IMR-90 (cell line): ENCODE measurements at regions not wholly inside any gene's neighbourhood (a gene's known extent, or its start where the extent isn't known, plus 50 kb on each side); places are given as distances from the start of the nearest gene placed in this dataset.

ENCODE experiments used
- ATAC-seq: fragments of 200-7000 bp; cut with Tn5 transposase; 2 replicates; pipeline ENCODE4 v1.9.1; 2020; ENCODE audit warnings: low read depth, mild to moderate bottlenecking, moderate library complexity
- BruUV-seq: library from RNA; stranded (reverse); fragments of 400-500 nt; replicated peaks from 2 replicates; lab custom pipeline; 2021; lab: Mats Ljungman, UMichigan
- CTCF ChIA-PET: fragments of 300-600 bp; formaldehyde crosslinking; extraction: SDS; loops from one replicate; lab custom pipeline; 2021; ENCODE audit warnings: antibody characterized with exemption; lab: Yijun Ruan, JAX
- POLR2A ChIA-PET: fragments of 300-600 bp; sonication (Branson Sonifier 250); formaldehyde crosslinking; loops from one replicate; lab custom pipeline; 2022; ENCODE audit warnings: antibody characterized with exemption; ENCODE audit not compliant: unreplicated experiment; lab: Charles Lee
- DNase-seq: peaks from one replicate; pipeline ENCODE4 v3.0.0; 2013
- H2AFZ ChIP-seq: replicated peaks from 2 replicates; pipeline ENCODE3; 2013; ENCODE audit warnings: low read length, mild to moderate bottlenecking; ENCODE audit not compliant: poor library complexity
- H2AK5ac ChIP-seq: 2 replicates; pipeline ENCODE4 v1.6.1; 2013; ENCODE audit warnings: low read depth, low read length, inconsistent platforms
- H2AK9ac ChIP-seq: replicated peaks from 2 replicates; pipeline ENCODE3; 2013; ENCODE audit warnings: mild to moderate bottlenecking, low read depth, low read length, moderate library complexity; ENCODE audit not compliant: poor library complexity
- H2BK120ac ChIP-seq: 2 replicates; pipeline ENCODE4 v1.6.1; 2013; ENCODE audit warnings: low read depth, low read length, inconsistent platforms
- H2BK15ac ChIP-seq: 3 replicates; pipeline ENCODE4 v1.6.1; 2013; ENCODE audit warnings: low read depth, low read length, inconsistent platforms
- H2BK20ac ChIP-seq: 2 replicates; pipeline ENCODE4 v1.6.1; 2013; ENCODE audit warnings: low read depth, mild to moderate bottlenecking, inconsistent platforms, low read length, moderate library complexity
- H2BK5ac ChIP-seq: 2 replicates; pipeline ENCODE4 v1.6.1; 2013; ENCODE audit warnings: mild to moderate bottlenecking, low read depth, low read length, inconsistent platforms; ENCODE audit not compliant: poor library complexity, severe bottlenecking
- H3K14ac ChIP-seq: replicated peaks from 2 replicates; pipeline ENCODE4 v1.6.1; 2013; ENCODE audit warnings: low read depth, low read length, inconsistent platforms
- H3K18ac ChIP-seq: 2 replicates; pipeline ENCODE4 v1.6.1; 2013; ENCODE audit warnings: low read depth, low read length, control low read depth
- H3K23ac ChIP-seq: 2 replicates; pipeline ENCODE4 v1.6.1; 2013; ENCODE audit warnings: low read depth, low read length, inconsistent platforms
- H3K27ac ChIP-seq: 2 replicates; pipeline ENCODE4 v1.5.1; 2013; ENCODE audit warnings: mild to moderate bottlenecking, control low read depth, low read length; ENCODE audit not compliant: insufficient read depth
- H3K27me3 ChIP-seq: 2 replicates; pipeline ENCODE4 v1.6.1; 2013; ENCODE audit warnings: low read length; ENCODE audit not compliant: control insufficient read depth, insufficient read depth
- H3K36me3 ChIP-seq: 2 replicates; pipeline ENCODE4 v1.6.1; 2013; ENCODE audit warnings: low read length, mixed read lengths; ENCODE audit not compliant: control insufficient read depth, insufficient read depth
- H3K4ac ChIP-seq: 2 replicates; pipeline ENCODE4 v1.6.1; 2013; ENCODE audit warnings: low read depth, low read length, inconsistent platforms
- H3K4me1 ChIP-seq: 2 replicates; pipeline ENCODE4 v1.6.1; 2013; ENCODE audit warnings: low read length, mixed read lengths; ENCODE audit not compliant: control insufficient read depth, insufficient read depth
- H3K4me2 ChIP-seq: 2 replicates; pipeline ENCODE4 v1.6.1; 2013; ENCODE audit warnings: low read depth, mild to moderate bottlenecking, control low read depth, low read length, moderate library complexity
- H3K4me3 ChIP-seq: 2 replicates; pipeline ENCODE4 v1.5.1; 2013; ENCODE audit warnings: low read depth, mild to moderate bottlenecking, control low read depth, low read length, moderate library complexity; ENCODE audit not compliant: insufficient read depth
- H3K56ac ChIP-seq: 2 replicates; pipeline ENCODE4 v1.6.1; 2013; ENCODE audit warnings: low read length, inconsistent platforms; ENCODE audit not compliant: insufficient read depth; ENCODE audit errors: extremely low read depth
- H3K79me1 ChIP-seq, 2 experiments: 2 replicates each; pipeline ENCODE4 v1.6.1; 2013; ENCODE audit warnings: low read length in 2 of 2, inconsistent platforms in 1 of 2, low read depth in 1 of 2
- H3K9ac ChIP-seq: 2 replicates; pipeline ENCODE4 v1.6.1; 2013; ENCODE audit warnings: low read depth, low read length, control low read depth
- H3K9me1 ChIP-seq: 2 replicates; pipeline ENCODE4 v1.6.1; 2013; ENCODE audit warnings: low read length, inconsistent platforms; ENCODE audit not compliant: insufficient read depth
- H3K9me3 ChIP-seq: 2 replicates; pipeline ENCODE4 v1.6.1; 2013; ENCODE audit warnings: low read length; ENCODE audit not compliant: control insufficient read depth, insufficient read depth
- H4K20me1 ChIP-seq: 2 replicates; pipeline ENCODE4 v1.6.1; 2013; ENCODE audit warnings: low read length, inconsistent platforms; ENCODE audit not compliant: insufficient read depth
- H4K5ac ChIP-seq: 2 replicates; pipeline ENCODE4 v1.6.1; 2013; ENCODE audit warnings: mild to moderate bottlenecking, low read depth, low read length, control low read depth
- H4K8ac ChIP-seq, 2 experiments: 2 replicates each; pipeline ENCODE4 v1.6.1; 2013; ENCODE audit warnings: low read depth in 2 of 2, low read length in 2 of 2, control low read depth in 1 of 2, inconsistent platforms in 1 of 2
- H4K91ac ChIP-seq: 2 replicates; pipeline ENCODE4 v1.6.1; 2013; ENCODE audit warnings: low read depth, low read length, inconsistent platforms; ENCODE audit not compliant: insufficient read depth
- CEBPB ChIP-seq: IDR thresholded peaks from 2 replicates; pipeline ENCODE4 v1.6.1; 2012; ENCODE audit warnings: low read depth, low read length, improper control_type of control experiment
- FOS ChIP-seq: fragments of 150-350 bp; IDR thresholded peaks from 2 replicates; pipeline ENCODE4 v1.6.1; 2016; ENCODE audit warnings: low read depth, low read length
- POLR2A ChIP-seq: IDR thresholded peaks from 2 replicates; pipeline ENCODE4 v1.6.1; 2012; ENCODE audit warnings: mild to moderate bottlenecking, low read depth, low read length
- RAD21 ChIP-seq: IDR thresholded peaks from 2 replicates; pipeline ENCODE4 v1.6.1; 2012; ENCODE audit warnings: low read length, improper control_type of control experiment
- RCOR1 ChIP-seq: IDR thresholded peaks from 2 replicates; pipeline ENCODE4 v1.6.1; 2012; ENCODE audit warnings: mild to moderate bottlenecking, low read length, improper control_type of control experiment; ENCODE audit not compliant: insufficient replicate concordance
- WGBS, 2 experiments: methylation state at CpG; one replicate each; pipeline versions ENCODE4 v1.1.5 to v1.1.7; 2013; ENCODE audit warnings: missing lambda C conversion rate in 2 of 2; ENCODE audit not compliant: insufficient read length in 1 of 2; ENCODE audit errors: extremely low coverage in 2 of 2; 5-methylcytosine and 5-hydroxymethylcytosine counted together
- dilution Hi-C: fragments of 300-500 bp; cut with HindIII; formaldehyde crosslinking; loops from one replicate; pipeline ENCODE4 v1.14.3; 2018; ENCODE audit warnings: low sequenced_read_pairs; ENCODE audit not compliant: unreplicated experiment
- in situ Hi-C: fragments of 300-500 bp; cut with MboI; formaldehyde crosslinking; loops from 3 replicates; pipeline ENCODE4 v1.14.3; 2019; ENCODE audit warnings: low sequenced_read_pairs, inconsistent platforms, mixed read lengths
- intact Hi-C: fragments of 100-400 bp; cut with micrococcal nuclease; formaldehyde crosslinking; loops from 2 replicates; pipeline ENCODE4 v1.10.0; 2022
- TF ChIP-seq, protein P1 (sequence below): fragments of 150-350 bp; IDR thresholded peaks from 2 replicates; pipeline ENCODE4 v1.6.1; 2016; ENCODE audit warnings: low read depth, mild to moderate bottlenecking, low read length, moderate library complexity, borderline replicate concordance
- TF ChIP-seq, protein P2 (sequence below): conservative IDR thresholded peaks from 2 replicates; pipeline ENCODE4 v1.5.1; 2012; ENCODE audit warnings: mild to moderate bottlenecking, low read depth, low read length, improper control_type of control experiment

DNA sequence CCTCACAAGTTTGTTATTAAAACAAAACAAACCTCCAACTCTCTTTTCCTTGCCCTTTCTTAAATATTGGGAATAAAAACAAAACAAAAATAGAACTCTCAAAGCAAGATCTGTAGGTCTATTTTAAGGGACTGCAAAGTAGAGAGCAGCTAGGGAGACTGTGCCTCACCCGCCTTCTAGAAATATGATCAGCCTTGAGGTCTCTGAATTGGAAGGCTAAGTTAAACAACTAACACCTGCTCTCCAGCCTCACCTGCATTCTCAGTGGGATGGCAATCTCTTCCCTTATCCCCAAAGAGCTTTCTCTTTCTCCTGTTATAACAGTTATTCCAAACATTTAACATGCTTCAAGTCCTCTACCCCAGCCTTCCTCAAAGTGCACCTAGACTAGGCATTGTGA, 75.5 kb upstream of the TNR start:
- DNase-seq (no peak), ATAC-seq (no peak)
- Histone ChIP-seq H2BK120ac (no peak overlapping the region), H2BK5ac (no peak overlapping the region), H2BK20ac (no peak overlapping the region), H2AFZ (no peak overlapping the region), H2AK9ac (no peak overlapping the region), H4K20me1 (no peaks in the 10 kb centered on the region), H2BK15ac (no peak overlapping the region), H3K4me1 (no peaks in the 10 kb centered on the region), H3K27me3 (no peaks in the 10 kb centered on the region), H4K91ac (no peak overlapping the region), H3K4me3 (no peak overlapping the region), H3K18ac (no peak overlapping the region), H3K9ac (no peak overlapping the region), H3K14ac (no peak overlapping the region), H3K9me1 (no peaks in the 10 kb centered on the region), H3K79me1 (no peaks in the 10 kb centered on the region), H3K9me3 (no peaks in the 10 kb centered on the region), H3K4ac (no peak overlapping the region), H4K5ac (no peak overlapping the region), H3K56ac (no peak overlapping the region), H3K27ac (no peak overlapping the region), H3K23ac (no peak overlapping the region), H3K36me3 (no peaks in the 10 kb centered on the region), H4K8ac (no peak overlapping the region), H2AK5ac (no peak overlapping the region), H3K4me2 (no peak overlapping the region)
- in situ Hi-C loops = no loop called here
- TF ChIP-seq POLR2A = no peak
- TF ChIP-seq RAD21 = no peak
- TF ChIP-seq, protein P1, sequence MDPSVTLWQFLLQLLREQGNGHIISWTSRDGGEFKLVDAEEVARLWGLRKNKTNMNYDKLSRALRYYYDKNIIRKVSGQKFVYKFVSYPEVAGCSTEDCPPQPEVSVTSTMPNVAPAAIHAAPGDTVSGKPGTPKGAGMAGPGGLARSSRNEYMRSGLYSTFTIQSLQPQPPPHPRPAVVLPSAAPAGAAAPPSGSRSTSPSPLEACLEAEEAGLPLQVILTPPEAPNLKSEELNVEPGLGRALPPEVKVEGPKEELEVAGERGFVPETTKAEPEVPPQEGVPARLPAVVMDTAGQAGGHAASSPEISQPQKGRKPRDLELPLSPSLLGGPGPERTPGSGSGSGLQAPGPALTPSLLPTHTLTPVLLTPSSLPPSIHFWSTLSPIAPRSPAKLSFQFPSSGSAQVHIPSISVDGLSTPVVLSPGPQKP = no peak
- TF ChIP-seq, protein P2, sequence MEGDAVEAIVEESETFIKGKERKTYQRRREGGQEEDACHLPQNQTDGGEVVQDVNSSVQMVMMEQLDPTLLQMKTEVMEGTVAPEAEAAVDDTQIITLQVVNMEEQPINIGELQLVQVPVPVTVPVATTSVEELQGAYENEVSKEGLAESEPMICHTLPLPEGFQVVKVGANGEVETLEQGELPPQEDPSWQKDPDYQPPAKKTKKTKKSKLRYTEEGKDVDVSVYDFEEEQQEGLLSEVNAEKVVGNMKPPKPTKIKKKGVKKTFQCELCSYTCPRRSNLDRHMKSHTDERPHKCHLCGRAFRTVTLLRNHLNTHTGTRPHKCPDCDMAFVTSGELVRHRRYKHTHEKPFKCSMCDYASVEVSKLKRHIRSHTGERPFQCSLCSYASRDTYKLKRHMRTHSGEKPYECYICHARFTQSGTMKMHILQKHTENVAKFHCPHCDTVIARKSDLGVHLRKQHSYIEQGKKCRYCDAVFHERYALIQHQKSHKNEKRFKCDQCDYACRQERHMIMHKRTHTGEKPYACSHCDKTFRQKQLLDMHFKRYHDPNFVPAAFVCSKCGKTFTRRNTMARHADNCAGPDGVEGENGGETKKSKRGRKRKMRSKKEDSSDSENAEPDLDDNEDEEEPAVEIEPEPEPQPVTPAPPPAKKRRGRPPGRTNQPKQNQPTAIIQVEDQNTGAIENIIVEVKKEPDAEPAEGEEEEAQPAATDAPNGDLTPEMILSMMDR = no peak
- TF ChIP-seq RCOR1 = no peak
- no peak for TF ChIP-seq CEBPB
- no peak for TF ChIP-seq FOS
- BruUV-seq = no TSS peak
- ChIA-PET CTCF (no interaction called here), POLR2A (no interaction called here)
- dilution Hi-C loops = no loop called here
- intact Hi-C loops = no loop called here
- no CpG with 5 or more reads among the region's 1 CpG for WGBS, 2 experiments
